ENCODE measurements at regions not wholly inside any gene's neighbourhood (a gene's known extent, or its start where the extent isn't known, plus 50 kb on each side); places are given as distances from the start of the nearest gene placed in this dataset.

DNA sequence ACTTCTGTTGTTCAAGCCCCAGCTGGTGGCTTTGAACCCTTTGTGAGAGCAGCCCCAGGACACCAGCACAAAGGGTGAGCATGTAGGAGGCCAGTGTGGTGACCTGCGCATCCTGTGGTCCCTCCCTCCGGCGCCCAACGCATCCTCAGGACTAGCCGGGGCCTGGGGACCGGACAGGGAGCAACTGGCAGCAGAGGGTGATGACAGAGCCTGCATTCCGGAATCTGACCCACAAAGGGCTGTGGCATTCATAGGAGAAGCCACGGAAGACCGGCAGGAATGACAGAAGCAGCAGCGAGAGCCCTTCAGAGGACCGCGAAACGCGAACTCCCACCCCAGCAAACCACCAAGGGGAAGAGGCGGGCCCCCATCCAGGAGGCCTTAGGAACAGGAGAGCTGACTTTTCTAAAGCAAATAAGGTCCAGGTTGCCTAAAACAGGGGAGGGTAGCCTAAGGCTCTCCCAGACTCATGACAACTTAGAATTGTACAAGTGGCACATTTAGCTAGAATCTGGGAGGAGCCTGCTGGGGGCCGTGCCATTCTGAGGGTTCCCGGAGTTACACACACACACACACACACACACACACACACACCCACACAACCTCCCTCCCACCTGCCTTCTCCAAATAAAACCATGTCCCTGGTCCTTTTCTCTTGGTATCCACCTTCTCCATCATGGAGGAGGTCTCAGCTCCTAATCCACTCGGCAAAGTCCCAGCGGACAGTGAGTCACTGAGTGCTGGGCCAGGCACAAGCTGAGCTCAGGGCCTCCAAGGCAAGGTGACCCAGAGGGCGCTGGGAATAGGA is 232.7 kb downstream of the CTTN start:
- CTCF ChIA-PET (ENCODE audit: low intra/inter-chr PET ratio), result no interaction called here
- intact Hi-C loops (cut with micrococcal nuclease) (no loop called here), in situ Hi-C loops (cut with MboI) (no loop called here)
- TF ChIP-seq ZBTB8A (IDR thresholded peaks at IDR 0.05; ENCODE audit: partially characterized antibody), result no peak
- no peak for TF ChIP-seq ZNF407 (IDR thresholded peaks at IDR 0.05; ENCODE audit: low read depth)
- no peak for TF ChIP-seq SLC30A9 (CRISPR knock-in tag; IDR thresholded peaks at IDR 0.05)
- TF ChIP-seq NFIC (IDR thresholded peaks at IDR 0.05), result no peak
- no peak for TF ChIP-seq GATAD2A (IDR thresholded peaks at IDR 0.05)
- TF ChIP-seq, protein P1, sequence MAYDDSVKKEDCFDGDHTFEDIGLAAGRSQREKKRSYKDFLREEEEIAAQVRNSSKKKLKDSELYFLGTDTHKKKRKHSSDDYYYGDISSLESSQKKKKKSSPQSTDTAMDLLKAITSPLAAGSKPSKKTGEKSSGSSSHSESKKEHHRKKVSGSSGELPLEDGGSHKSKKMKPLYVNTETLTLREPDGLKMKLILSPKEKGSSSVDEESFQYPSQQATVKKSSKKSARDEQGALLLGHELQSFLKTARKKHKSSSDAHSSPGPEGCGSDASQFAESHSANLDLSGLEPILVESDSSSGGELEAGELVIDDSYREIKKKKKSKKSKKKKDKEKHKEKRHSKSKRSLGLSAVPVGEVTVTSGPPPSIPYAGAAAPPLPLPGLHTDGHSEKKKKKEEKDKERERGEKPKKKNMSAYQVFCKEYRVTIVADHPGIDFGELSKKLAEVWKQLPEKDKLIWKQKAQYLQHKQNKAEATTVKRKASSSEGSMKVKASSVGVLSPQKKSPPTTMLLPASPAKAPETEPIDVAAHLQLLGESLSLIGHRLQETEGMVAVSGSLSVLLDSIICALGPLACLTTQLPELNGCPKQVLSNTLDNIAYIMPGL (CRISPR knock-in tag; IDR thresholded peaks at IDR 0.05), result no peak
- no peak for TF ChIP-seq DMBX1 (CRISPR knock-in tag; IDR thresholded peaks at IDR 0.05; ENCODE audit: borderline replicate concordance)
- no peak for TF ChIP-seq NFE2 (IDR thresholded peaks at IDR 0.05; ENCODE audit: low read depth)
- no peak for TF ChIP-seq TEAD4 (IDR thresholded peaks at IDR 0.05; ENCODE audit: low read length)
- TF ChIP-seq TEAD4 (CRISPR knock-in tag; IDR thresholded peaks at IDR 0.05; ENCODE audit: borderline replicate concordance), result no peak
- ATAC-seq (no peak), DNase-seq (ENCODE audit: extremely low read depth in 1 of 4, low spot score in 3 of 4) (no peak), FAIRE-seq (no peak)
- Histone ChIP-seq H3K36me3 (ENCODE audit: control insufficient read depth, insufficient read depth, low read length) (no peaks in the 10 kb centered on the region), H3K9me3 (replicated peaks; ENCODE audit: control insufficient read depth, insufficient read depth, low read depth, low read length) (no peaks in the 10 kb centered on the region), H3K4me2 (ENCODE audit: insufficient read depth, low read length) (no peak overlapping the region), H3K9me1 (ENCODE audit: control insufficient read depth, insufficient read depth, low read length) (no peaks in the 10 kb centered on the region), H3K27me3 (ENCODE audit: control insufficient read depth in 2 of 2, insufficient read depth in 2 of 2, low read length in 2 of 2) (peaks cover 6 to 67% of the 10 kb centered on the region in 2 experiments; a peak in 4 of 5 replicates), H3K27ac (ENCODE audit: extremely low read depth, low read depth, low read length) (no peak overlapping the region), H3K4me3 (no peak overlapping the region), H3K9ac (ENCODE audit: insufficient read depth in 1 of 2, low read depth in 2 of 2, low read length in 2 of 2) (no peak overlapping the region), H3K79me2 (ENCODE audit: control insufficient read depth, insufficient read depth, low read length) (no peaks in the 10 kb centered on the region), H2AFZ (ENCODE audit: low read depth, low read length) (no peak overlapping the region), H3K4me1 (replicated peaks in 1 of 2; ENCODE audit: control insufficient read depth in 2 of 2, insufficient read depth in 2 of 2, low read length in 2 of 2) (peaks cover 0 to 10% of the 10 kb centered on the region in 2 experiments; a peak in 2 of 5 replicates), H4K20me1 (replicated peaks; ENCODE audit: control insufficient read depth, insufficient read depth, low read length) (peaks cover 5% of the 10 kb centered on the region; the same call in 1 of the 2 replicates)
- BruUV-seq (replicated peaks), result no TSS peak
- POLR2A ChIA-PET, result interaction anchor here (0.7 kb wide), 1 partner anchor 551 kb away, joined by 4 read pairs; no protein-coding TSS in a partner anchor
- WGBS (ENCODE audit: insufficient coverage, low coverage, missing lambda C conversion rate), result 2% methylated on average over 18 of the region's 20 CpGs

All from K562 (cell line).